ENCODE measurements at regions not wholly inside any gene's neighbourhood (a gene's known extent, or its start where the extent isn't known, plus 50 kb on each side); places are given as distances from the start of the nearest gene placed in this dataset.

DNA sequence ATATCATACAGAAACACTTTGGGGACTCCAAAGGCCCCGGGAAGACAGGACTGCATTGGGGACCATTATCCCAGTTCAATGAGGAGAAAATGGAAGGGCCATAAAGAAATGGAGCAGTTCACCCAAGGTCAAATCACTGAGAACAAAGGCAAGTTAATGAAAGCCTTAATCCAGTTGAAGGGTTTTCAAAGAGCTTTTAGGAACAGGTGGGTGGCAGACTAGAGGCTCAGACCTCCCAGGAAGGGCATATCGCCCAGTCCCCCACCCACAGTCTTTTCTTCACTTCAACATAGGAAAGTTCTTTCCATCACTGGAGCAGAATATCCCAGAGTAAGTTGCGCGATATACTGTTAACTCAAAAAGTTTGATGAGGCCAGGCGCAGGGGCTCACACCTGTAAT is 136.1 kb upstream of the CCND2 start:
- no peak for TF ChIP-seq ARNTL (CRISPR knock-in tag; IDR thresholded peaks at IDR 0.05; ENCODE audit: borderline replicate concordance, low read depth)
- TF ChIP-seq, protein P1, sequence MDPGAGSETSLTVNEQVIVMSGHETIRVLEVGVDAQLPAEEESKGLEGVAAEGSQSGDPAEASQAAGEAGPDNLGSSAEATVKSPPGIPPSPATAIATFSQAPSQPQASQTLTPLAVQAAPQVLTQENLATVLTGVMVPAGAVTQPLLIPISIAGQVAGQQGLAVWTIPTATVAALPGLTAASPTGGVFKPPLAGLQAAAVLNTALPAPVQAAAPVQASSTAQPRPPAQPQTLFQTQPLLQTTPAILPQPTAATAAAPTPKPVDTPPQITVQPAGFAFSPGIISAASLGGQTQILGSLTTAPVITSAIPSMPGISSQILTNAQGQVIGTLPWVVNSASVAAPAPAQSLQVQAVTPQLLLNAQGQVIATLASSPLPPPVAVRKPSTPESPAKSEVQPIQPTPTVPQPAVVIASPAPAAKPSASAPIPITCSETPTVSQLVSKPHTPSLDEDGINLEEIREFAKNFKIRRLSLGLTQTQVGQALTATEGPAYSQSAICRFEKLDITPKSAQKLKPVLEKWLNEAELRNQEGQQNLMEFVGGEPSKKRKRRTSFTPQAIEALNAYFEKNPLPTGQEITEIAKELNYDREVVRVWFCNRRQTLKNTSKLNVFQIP (CRISPR knock-in tag; IDR thresholded peaks at IDR 0.05; ENCODE audit: borderline replicate concordance, low read depth): no peak
